ENCODE measurements at regions not wholly inside any gene's neighbourhood (a gene's known extent, or its start where the extent isn't known, plus 50 kb on each side); places are given as distances from the start of the nearest gene placed in this dataset.

DNA sequence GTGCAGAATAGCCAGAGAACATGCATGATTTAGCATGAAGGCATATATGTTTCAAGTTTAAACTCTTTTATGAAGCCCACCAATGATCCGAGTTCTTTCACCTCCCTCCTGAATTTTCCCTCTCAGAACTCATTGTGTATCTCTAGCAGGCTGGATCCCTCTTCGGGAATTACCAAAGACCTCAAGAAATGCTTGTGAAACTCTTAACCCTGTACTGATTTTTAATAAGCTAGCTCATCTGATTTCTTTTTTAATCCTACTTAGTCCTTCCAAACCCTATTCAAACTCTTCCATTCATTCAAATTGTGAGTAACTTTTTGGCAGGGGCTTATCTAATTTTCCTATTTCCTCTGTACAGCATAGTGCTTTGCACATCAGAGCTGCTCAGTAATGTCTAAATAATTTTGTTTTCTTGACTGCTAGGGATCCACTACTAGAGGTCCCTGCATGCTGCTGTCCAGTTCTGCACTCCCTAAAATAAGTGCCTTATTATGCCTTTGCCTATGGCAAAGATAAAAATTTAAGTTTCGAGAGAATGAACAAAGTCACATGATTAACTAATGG is 723.8 kb downstream of the CDH11 start:
- Histone ChIP-seq H3K36me3 (ENCODE audit: control insufficient read depth in 2 of 2, insufficient read depth in 2 of 2, low read length in 1 of 2) (no peaks in the 10 kb centered on the region), H3K4me1 (ENCODE audit: control insufficient read depth, insufficient read depth, low read length) (no peaks in the 10 kb centered on the region), H3K27ac (ENCODE audit: control insufficient read depth, insufficient read depth) (no peak overlapping the region), H4K20me1 (ENCODE audit: control insufficient read depth, insufficient read depth) (no peaks in the 10 kb centered on the region), H3K4me3 (no peak overlapping the region), H3K9me3 (replicated peaks; ENCODE audit: control insufficient read depth, insufficient read depth, low read length) (no peaks in the 10 kb centered on the region), H3K79me2 (ENCODE audit: control insufficient read depth, insufficient read depth, low read length) (no peaks in the 10 kb centered on the region), H3K27me3 (replicated peaks in 1 of 2; ENCODE audit: control insufficient read depth in 2 of 2, insufficient read depth in 2 of 2, low read length in 1 of 2) (no peaks in the 10 kb centered on the region), H3K9ac (ENCODE audit: control insufficient read depth, insufficient read depth, low read length) (no peak overlapping the region), H2AFZ (ENCODE audit: control insufficient read depth, low read depth, low read length) (no peak overlapping the region), H3K4me2 (ENCODE audit: control insufficient read depth, insufficient read depth) (no peak overlapping the region)
- in situ Hi-C loops (cut with MboI) (no loop called here), intact Hi-C loops (cut with micrococcal nuclease; ENCODE audit: unreplicated experiment) (no loop called here)
- CTCF ChIA-PET: no interaction called here
- SMC1A ChIA-PET (ENCODE audit: uncharacterized antibody, unreplicated experiment): interaction anchor here (0.9 kb wide), 1 partner anchor 23 kb away, joined by 3 read pairs; no protein-coding TSS in a partner anchor
- FAIRE-seq (no peak), ATAC-seq (no peak), DNase-seq (ENCODE audit: low read depth, low spot score) (no peak)
- TF ChIP-seq JUND (IDR thresholded peaks at IDR 0.05; ENCODE audit: low read depth, low read length): no peak
- POLR2A ChIA-PET: no interaction called here
- WGBS (ENCODE audit: insufficient coverage, insufficient replicate concordance, low lambda C conversion rate, missing lambda C conversion rate): 4% methylated on average over 3 of the region's 3 CpGs
- no TSS peak for BruUV-seq (replicated peaks)
- RAD21 ChIA-PET (ENCODE audit: unreplicated experiment): no interaction called here

DNA sequence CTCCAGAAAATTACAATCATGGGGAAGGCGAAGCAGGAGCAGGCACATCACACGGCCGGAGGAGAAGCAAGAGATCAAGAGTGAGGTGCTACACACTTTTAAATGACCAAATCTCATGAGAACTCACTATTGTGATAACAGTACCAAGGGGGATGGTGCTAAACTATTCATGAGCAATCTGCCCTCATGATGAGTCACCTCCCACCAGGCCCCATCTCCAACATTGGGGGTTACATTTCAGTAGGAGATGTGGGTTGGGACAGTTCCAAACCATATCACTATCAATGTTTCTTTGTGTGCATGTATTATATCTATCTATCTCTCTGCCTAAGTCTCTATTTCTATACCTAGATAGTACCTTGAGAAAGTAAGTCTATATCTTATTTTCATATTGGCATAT is 724.8 kb downstream of the CDH11 start:
- H3K4me1 ChIP-seq (ENCODE audit: control insufficient read depth, insufficient read depth, low read length): no peaks in the 10 kb centered on the region
- ChIA-PET POLR2A (no interaction called here), SMC1A (ENCODE audit: uncharacterized antibody, unreplicated experiment) (no interaction called here), CTCF (no interaction called here), RAD21 (ENCODE audit: unreplicated experiment) (no interaction called here)
- intact Hi-C loops (cut with micrococcal nuclease; ENCODE audit: unreplicated experiment): no loop called here
- H3K9ac ChIP-seq (ENCODE audit: control insufficient read depth, insufficient read depth, low read length): no peak overlapping the region
- ATAC-seq (no peak), DNase-seq (ENCODE audit: low read depth, low spot score) (no peak), FAIRE-seq (no peak)
- no peaks in the 10 kb centered on the region for H3K27me3 ChIP-seq (replicated peaks in 1 of 2; ENCODE audit: control insufficient read depth in 2 of 2, insufficient read depth in 2 of 2, low read length in 1 of 2)
- no peaks in the 10 kb centered on the region for H3K79me2 ChIP-seq (ENCODE audit: control insufficient read depth, insufficient read depth, low read length)
- 31% methylated on average over 3 of the region's 3 CpGs for WGBS (ENCODE audit: insufficient coverage, insufficient replicate concordance, low lambda C conversion rate, missing lambda C conversion rate)
- no peaks in the 10 kb centered on the region for H3K36me3 ChIP-seq (ENCODE audit: control insufficient read depth in 2 of 2, insufficient read depth in 2 of 2, low read length in 1 of 2)
- H3K27ac ChIP-seq (ENCODE audit: control insufficient read depth, insufficient read depth): no peak overlapping the region
- H4K20me1 ChIP-seq (ENCODE audit: control insufficient read depth, insufficient read depth): no peaks in the 10 kb centered on the region
- no peak overlapping the region for H3K4me2 ChIP-seq (ENCODE audit: control insufficient read depth, insufficient read depth)
- in situ Hi-C loops (cut with MboI): no loop called here
- H3K9me3 ChIP-seq (replicated peaks; ENCODE audit: control insufficient read depth, insufficient read depth, low read length): no peaks in the 10 kb centered on the region
- H2AFZ ChIP-seq (ENCODE audit: control insufficient read depth, low read depth, low read length): no peak overlapping the region
- no TSS peak for BruUV-seq (replicated peaks)
- H3K4me3 ChIP-seq: no peak overlapping the region
- TF ChIP-seq, protein P1, sequence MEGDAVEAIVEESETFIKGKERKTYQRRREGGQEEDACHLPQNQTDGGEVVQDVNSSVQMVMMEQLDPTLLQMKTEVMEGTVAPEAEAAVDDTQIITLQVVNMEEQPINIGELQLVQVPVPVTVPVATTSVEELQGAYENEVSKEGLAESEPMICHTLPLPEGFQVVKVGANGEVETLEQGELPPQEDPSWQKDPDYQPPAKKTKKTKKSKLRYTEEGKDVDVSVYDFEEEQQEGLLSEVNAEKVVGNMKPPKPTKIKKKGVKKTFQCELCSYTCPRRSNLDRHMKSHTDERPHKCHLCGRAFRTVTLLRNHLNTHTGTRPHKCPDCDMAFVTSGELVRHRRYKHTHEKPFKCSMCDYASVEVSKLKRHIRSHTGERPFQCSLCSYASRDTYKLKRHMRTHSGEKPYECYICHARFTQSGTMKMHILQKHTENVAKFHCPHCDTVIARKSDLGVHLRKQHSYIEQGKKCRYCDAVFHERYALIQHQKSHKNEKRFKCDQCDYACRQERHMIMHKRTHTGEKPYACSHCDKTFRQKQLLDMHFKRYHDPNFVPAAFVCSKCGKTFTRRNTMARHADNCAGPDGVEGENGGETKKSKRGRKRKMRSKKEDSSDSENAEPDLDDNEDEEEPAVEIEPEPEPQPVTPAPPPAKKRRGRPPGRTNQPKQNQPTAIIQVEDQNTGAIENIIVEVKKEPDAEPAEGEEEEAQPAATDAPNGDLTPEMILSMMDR (IDR thresholded peaks at IDR 0.05 in 2 of 3, conservative IDR thresholded peaks at IDR 0.05 in 1 of 3; ENCODE audit: control insufficient read depth in 2 of 3, extremely low read depth in 1 of 3, insufficient read depth in 1 of 3, low read depth in 3 of 3, low read length in 3 of 3): no peak
- TF ChIP-seq MEF2B (IDR thresholded peaks at IDR 0.05; ENCODE audit: partially characterized antibody, poor library complexity, severe bottlenecking): no peak
- TF ChIP-seq MTA3 (IDR thresholded peaks at IDR 0.05; ENCODE audit: borderline replicate concordance, low read length): no peak
- no peak for TF ChIP-seq BCL11A (IDR thresholded peaks at IDR 0.05; ENCODE audit: low read depth, low read length)
- no peak for TF ChIP-seq SREBF2 (IDR thresholded peaks at IDR 0.05; ENCODE audit: low read length)
- no peak for TF ChIP-seq ZNF217 (IDR thresholded peaks at IDR 0.05)
- TF ChIP-seq CHD1 (IDR thresholded peaks at IDR 0.05; ENCODE audit: low read depth, low read length): no peak
- no peak for TF ChIP-seq KAT2A (conservative IDR thresholded peaks at IDR 0.05; ENCODE audit: control insufficient read depth, low read depth, low read length)
- TF ChIP-seq GATAD2B (conservative IDR thresholded peaks at IDR 0.05; ENCODE audit: low read depth): no peak
- no peak for TF ChIP-seq NBN (IDR thresholded peaks at IDR 0.05)
- no peak for TF ChIP-seq RELA (IDR thresholded peaks at IDR 0.05; ENCODE audit: borderline replicate concordance, partially characterized antibody)
- TF ChIP-seq, protein P2, sequence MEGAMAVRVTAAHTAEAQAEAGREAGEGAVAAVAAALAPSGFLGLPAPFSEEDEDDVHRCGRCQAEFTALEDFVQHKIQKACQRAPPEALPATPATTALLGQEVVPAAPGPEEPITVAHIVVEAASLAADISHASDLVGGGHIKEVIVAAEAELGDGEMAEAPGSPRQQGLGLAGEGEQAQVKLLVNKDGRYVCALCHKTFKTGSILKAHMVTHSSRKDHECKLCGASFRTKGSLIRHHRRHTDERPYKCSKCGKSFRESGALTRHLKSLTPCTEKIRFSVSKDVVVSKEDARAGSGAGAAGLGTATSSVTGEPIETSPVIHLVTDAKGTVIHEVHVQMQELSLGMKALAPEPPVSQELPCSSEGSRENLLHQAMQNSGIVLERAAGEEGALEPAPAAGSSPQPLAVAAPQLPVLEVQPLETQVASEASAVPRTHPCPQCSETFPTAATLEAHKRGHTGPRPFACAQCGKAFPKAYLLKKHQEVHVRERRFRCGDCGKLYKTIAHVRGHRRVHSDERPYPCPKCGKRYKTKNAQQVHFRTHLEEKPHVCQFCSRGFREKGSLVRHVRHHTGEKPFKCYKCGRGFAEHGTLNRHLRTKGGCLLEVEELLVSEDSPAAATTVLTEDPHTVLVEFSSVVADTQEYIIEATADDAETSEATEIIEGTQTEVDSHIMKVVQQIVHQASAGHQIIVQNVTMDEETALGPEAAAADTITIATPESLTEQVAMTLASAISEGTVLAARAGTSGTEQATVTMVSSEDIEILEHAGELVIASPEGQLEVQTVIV (IDR thresholded peaks at IDR 0.05; ENCODE audit: borderline replicate concordance, partially characterized antibody): no peak
- TF ChIP-seq MEF2A (IDR thresholded peaks at IDR 0.05; ENCODE audit: insufficient read depth, low read depth, low read length): no peak
- TF ChIP-seq TBL1XR1 (IDR thresholded peaks at IDR 0.05; ENCODE audit: low read depth, low read length): no peak
